Right kidney (tissue), 1 donor: ENCODE measurements at regions not wholly inside any gene's neighbourhood (a gene's known extent, or its start where the extent isn't known, plus 50 kb on each side); places are given as distances from the start of the nearest gene placed in this dataset.
A peak's percentile ranks its signal among the peaks of the same experiment; 100 is the strongest.
"Not testable (repeated sequence)": the region's sequence is repeated elsewhere in the genome, so short reads cannot be mapped to it uniquely, and the experiment has no call there.

Source experiments
- DNase-seq: peaks from one replicate; pipeline ENCODE4 v3.0.0-alpha.2; 2016

- peak; percentile 10 for DNase-seq
These were observed 147.1 kb upstream of the GHITM start for GRCh38 chr10:83991986-83992753.

- no peak for DNase-seq
These were observed 145.0 kb upstream of the GHITM start for GRCh38 chr10:83994325-83994724.

GRCh38 chr10:83995738-83996331 lies 143.5 kb upstream of the GHITM start:
- DNase-seq = no peak

- DNase-seq = no peak
These were observed 135.1 kb upstream of the GHITM start for GRCh38 chr10:84004221-84004620.

GRCh38 chr10:84005403-84005802 lies 133.9 kb upstream of the GHITM start:
- no peak for DNase-seq

GRCh38 chr10:84007482-84007881 lies 131.8 kb upstream of the GHITM start:
- no peak for DNase-seq

GRCh38 chr10:84008878-84009277 lies 130.4 kb upstream of the GHITM start:
- DNase-seq = no peak

GRCh38 chr10:84012431-84012830 lies 126.9 kb upstream of the GHITM start:
- no peak for DNase-seq

GRCh38 chr10:84012831-84013458 lies 126.4 kb upstream of the GHITM start:
- no peak for DNase-seq

GRCh38 chr10:84015877-84016595 lies 123.3 kb upstream of the GHITM start:
- no peak for DNase-seq

GRCh38 chr10:84018826-84019225 lies 120.5 kb upstream of the GHITM start:
- DNase-seq = no peak

GRCh38 chr10:84019854-84020458 lies 119.4 kb upstream of the GHITM start:
- DNase-seq = not testable (repeated sequence)

- no peak for DNase-seq
These were observed 112.5 kb upstream of the GHITM start for GRCh38 chr10:84026821-84027257.

- DNase-seq = no peak
These were observed 109.5 kb upstream of the GHITM start for GRCh38 chr10:84029840-84030239.

GRCh38 chr10:84038035-84038434 lies 101.3 kb upstream of the GHITM start:
- DNase-seq = no peak

GRCh38 chr10:84039957-84040356 lies 99.4 kb upstream of the GHITM start:
- DNase-seq = no peak

GRCh38 chr10:84047258-84048010 lies 91.9 kb upstream of the GHITM start:
- no peak for DNase-seq

- DNase-seq = no peak
These were observed 89.7 kb upstream of the GHITM start for GRCh38 chr10:84049645-84050011.

- DNase-seq = no peak
These were observed 85.7 kb upstream of the GHITM start for GRCh38 chr10:84053626-84054025.

- DNase-seq = no peak
These were observed 84.6 kb upstream of the GHITM start for GRCh38 chr10:84054743-84055142.

- no peak for DNase-seq
These were observed 79.8 kb upstream of the GHITM start for GRCh38 chr10:84059526-84059925.

GRCh38 chr10:84063440-84063839 lies 75.9 kb upstream of the GHITM start:
- no peak for DNase-seq
